ENCODE measurements at regions not wholly inside any gene's neighbourhood (a gene's known extent, or its start where the extent isn't known, plus 50 kb on each side); places are given as distances from the start of the nearest gene placed in this dataset.
"Not testable (repeated sequence)": the region's sequence is repeated elsewhere in the genome, so short reads cannot be mapped to it uniquely, and the experiment has no call there.

- DNase-seq (ENCODE audit: low read depth in 2 of 2) = no peak
These were observed 254.3 kb downstream of the ACKR3 start for GRCh38 chr2:236823963-236824362.

GRCh38 chr2:236824836-236825235 lies 255.2 kb downstream of the ACKR3 start:
- no peak for DNase-seq (ENCODE audit: low read depth in 2 of 2)

GRCh38 chr2:236825989-236826510 lies 256.4 kb downstream of the ACKR3 start:
- DNase-seq (ENCODE audit: low read depth in 2 of 2) = peak in 1 of 2 donors; percentile 51

GRCh38 chr2:236826606-236827156 lies 257.1 kb downstream of the ACKR3 start:
- peak in 1 of 2 donors; percentile 63 for DNase-seq (ENCODE audit: low read depth in 2 of 2)

- DNase-seq (ENCODE audit: low read depth in 2 of 2) = peak; percentile 27 to 91
These were observed 257.7 kb upstream of the COPS8 start for GRCh38 chr2:236827997-236828396.

GRCh38 chr2:236828820-236829219 lies 256.9 kb upstream of the COPS8 start:
- DNase-seq (ENCODE audit: low read depth in 2 of 2) = no peak

- no peak for DNase-seq (ENCODE audit: low read depth in 2 of 2)
These were observed 254.8 kb upstream of the COPS8 start for GRCh38 chr2:236830926-236831325.

GRCh38 chr2:236831698-236832097 lies 254.0 kb upstream of the COPS8 start:
- no peak for DNase-seq (ENCODE audit: low read depth in 2 of 2)

GRCh38 chr2:236833501-236834073 lies 252.1 kb upstream of the COPS8 start:
- peak; percentile 59 to 97 for DNase-seq (ENCODE audit: low read depth in 2 of 2)

GRCh38 chr2:236834284-236834683 lies 251.4 kb upstream of the COPS8 start:
- no peak for DNase-seq (ENCODE audit: low read depth in 2 of 2)

- DNase-seq (ENCODE audit: low read depth in 2 of 2) = no peak
These were observed 250.2 kb upstream of the COPS8 start for GRCh38 chr2:236835307-236836024.

- DNase-seq (ENCODE audit: low read depth in 2 of 2) = not testable (repeated sequence)
These were observed 249.7 kb upstream of the COPS8 start for GRCh38 chr2:236836028-236836427.

- no peak for DNase-seq (ENCODE audit: low read depth in 2 of 2)
These were observed 245.5 kb upstream of the COPS8 start for GRCh38 chr2:236840215-236840614.

GRCh38 chr2:236840857-236841256 lies 244.8 kb upstream of the COPS8 start:
- no peak for DNase-seq (ENCODE audit: low read depth in 2 of 2)

GRCh38 chr2:236841389-236841788 lies 244.3 kb upstream of the COPS8 start:
- DNase-seq (ENCODE audit: low read depth in 2 of 2) = no peak

GRCh38 chr2:236843161-236843968 lies 242.3 kb upstream of the COPS8 start:
- DNase-seq (ENCODE audit: low read depth in 2 of 2) = no peak

GRCh38 chr2:236844711-236845110 lies 241.0 kb upstream of the COPS8 start:
- peak in 1 of 2 donors; percentile 49 for DNase-seq (ENCODE audit: low read depth in 2 of 2)

- DNase-seq (ENCODE audit: low read depth in 2 of 2) = no peak
These were observed 238.7 kb upstream of the COPS8 start for GRCh38 chr2:236847023-236847422.

- DNase-seq (ENCODE audit: low read depth in 2 of 2) = no peak
These were observed 238.0 kb upstream of the COPS8 start for GRCh38 chr2:236847538-236848263.

- no peak for DNase-seq (ENCODE audit: low read depth in 2 of 2)
These were observed 237.2 kb upstream of the COPS8 start for GRCh38 chr2:236848501-236848900.

- no peak for DNase-seq (ENCODE audit: low read depth in 2 of 2)
These were observed 236.2 kb upstream of the COPS8 start for GRCh38 chr2:236849508-236849907.

All from lung microvascular endothelial cell (primary cell).